Smooth muscle cell (in vitro differentiated cells): ENCODE measurements at regions not wholly inside any gene's neighbourhood (a gene's known extent, or its start where the extent isn't known, plus 50 kb on each side); places are given as distances from the start of the nearest gene placed in this dataset.

Experiments
- DNase-seq: peaks from one replicate; lab custom pipeline; 2025; ENCODE audit not compliant: unreplicated experiment; lab: John Stamatoyannopoulos, UW
- H2AFZ ChIP-seq: fragments of 200-600 bp; sonication (generic); 2 replicates; pipeline ENCODE4 v1.6.0; 2016; ENCODE audit warnings: antibody characterized with exemption, low read depth, mild to moderate bottlenecking
- H3F3A ChIP-seq: fragments of 200-600 bp; sonication (generic); 2 replicates; pipeline ENCODE4 v1.6.0; 2017; ENCODE audit warnings: antibody characterized with exemption, low read depth
- H3K27ac ChIP-seq: fragments of 200-600 bp; sonication (generic); 2 replicates; pipeline ENCODE4 v1.5.1; 2016; ENCODE audit warnings: low read depth, mild to moderate bottlenecking
- H3K27me3 ChIP-seq: fragments of 200-600 bp; sonication (generic); 2 replicates; pipeline ENCODE4 v1.6.1; 2016; ENCODE audit warnings: low read depth, mild to moderate bottlenecking
- H3K36me3 ChIP-seq: fragments of 200-600 bp; sonication (generic); 2 replicates; pipeline ENCODE4 v1.5.1; 2016; ENCODE audit warnings: low read depth
- H3K4me1 ChIP-seq: fragments of 200-600 bp; sonication (generic); 2 replicates; pipeline ENCODE4 v1.5.1; 2016; ENCODE audit warnings: low read depth
- H3K4me2 ChIP-seq: fragments of 200-600 bp; sonication (generic); 2 replicates; pipeline ENCODE4 v1.6.0; 2016; ENCODE audit warnings: mild to moderate bottlenecking
- H3K4me3 ChIP-seq: fragments of 200-600 bp; sonication (generic); 2 replicates; pipeline ENCODE4 v1.5.1; 2016; ENCODE audit warnings: mild to moderate bottlenecking
- H3K79me2 ChIP-seq: fragments of 200-600 bp; sonication (generic); 2 replicates; pipeline ENCODE4 v1.6.0; 2016; ENCODE audit warnings: low read depth, mild to moderate bottlenecking
- H3K9ac ChIP-seq: fragments of 200-600 bp; sonication (generic); 2 replicates; pipeline ENCODE4 v1.6.0; 2016; ENCODE audit warnings: low read depth
- H3K9me3 ChIP-seq: fragments of 200-600 bp; sonication (generic); replicated peaks from 2 replicates; pipeline ENCODE4 v1.5.1; 2016; ENCODE audit warnings: low read depth
- H4K20me1 ChIP-seq: fragments of 200-600 bp; sonication (generic); 2 replicates; pipeline ENCODE4 v1.6.0; 2016; ENCODE audit warnings: low read depth
- WGBS: methylation state at CpG from one replicate; pipeline ENCODE4 v1.1.7; 2016; ENCODE audit warnings: low lambda C conversion rate; 5-methylcytosine and 5-hydroxymethylcytosine counted together
- TF ChIP-seq, protein P1 (sequence below): fragments of 200-600 bp; sonication (generic); IDR thresholded peaks from 2 replicates; pipeline ENCODE4 v1.5.1; 2017; ENCODE audit warnings: borderline replicate concordance, mild to moderate bottlenecking, antibody characterized with exemption; ENCODE audit not compliant: insufficient read depth, poor library complexity, severe bottlenecking

DNA sequence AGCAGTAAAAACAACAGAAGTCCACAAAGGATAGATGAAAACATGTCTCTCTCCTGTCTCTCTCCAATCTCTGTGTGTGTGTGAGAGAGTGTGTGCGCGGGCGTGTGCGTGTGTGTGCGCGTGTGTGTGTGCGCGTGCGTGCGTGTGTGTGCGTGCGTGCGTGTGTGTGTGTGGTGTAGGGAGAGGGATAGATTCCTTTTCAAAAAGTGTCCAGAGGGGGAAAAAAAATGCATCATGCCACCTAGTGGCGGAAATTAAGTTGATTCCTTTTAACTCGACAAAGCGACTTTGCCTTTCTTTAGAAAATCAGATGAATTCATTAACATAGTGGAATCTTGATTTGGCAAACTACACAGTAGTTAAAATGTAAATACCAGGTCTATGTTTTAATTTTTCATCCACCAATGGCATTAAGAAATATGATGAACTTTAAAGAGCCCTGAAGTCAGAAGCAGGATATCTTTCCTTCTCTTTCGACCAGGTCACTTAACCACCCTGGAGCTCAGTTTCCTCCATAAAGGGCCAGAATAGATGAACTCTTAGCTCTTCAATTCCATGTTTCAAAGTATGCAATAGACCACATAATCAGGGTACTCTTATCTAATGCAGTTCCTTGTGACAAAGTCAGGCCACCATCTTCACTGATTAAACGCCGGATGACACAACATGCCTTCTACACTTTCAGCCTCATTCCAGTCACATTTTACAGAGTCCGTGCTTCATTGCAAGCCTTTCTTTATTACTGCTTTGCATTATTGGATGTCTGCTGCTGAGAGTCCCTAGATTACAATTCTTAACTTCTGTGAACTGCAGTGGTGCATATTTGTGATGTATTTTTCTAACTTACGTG, 162.8 kb downstream of the FBXO8 start:
- Histone ChIP-seq H3K4me3 (peak overlapping the region; percentile 50), H3K27me3 (no peaks in the 10 kb centered on the region), H3K27ac (peak overlapping the region; percentile 89), H4K20me1 (no peaks in the 10 kb centered on the region), H3F3A (no peaks in the 10 kb centered on the region), H3K4me2 (peak overlapping the region; percentile 94), H3K9me3 (no peaks in the 10 kb centered on the region), H3K79me2 (peaks cover 33% of the 10 kb centered on the region), H3K36me3 (no peaks in the 10 kb centered on the region), H3K4me1 (peaks cover 8% of the 10 kb centered on the region), H2AFZ (peak overlapping the region; percentile 88), H3K9ac (peak overlapping the region; percentile 75)
- WGBS, result 6% methylated on average over 21 of the region's 21 CpGs
- peak; percentile 14 for DNase-seq
- TF ChIP-seq, protein P1, sequence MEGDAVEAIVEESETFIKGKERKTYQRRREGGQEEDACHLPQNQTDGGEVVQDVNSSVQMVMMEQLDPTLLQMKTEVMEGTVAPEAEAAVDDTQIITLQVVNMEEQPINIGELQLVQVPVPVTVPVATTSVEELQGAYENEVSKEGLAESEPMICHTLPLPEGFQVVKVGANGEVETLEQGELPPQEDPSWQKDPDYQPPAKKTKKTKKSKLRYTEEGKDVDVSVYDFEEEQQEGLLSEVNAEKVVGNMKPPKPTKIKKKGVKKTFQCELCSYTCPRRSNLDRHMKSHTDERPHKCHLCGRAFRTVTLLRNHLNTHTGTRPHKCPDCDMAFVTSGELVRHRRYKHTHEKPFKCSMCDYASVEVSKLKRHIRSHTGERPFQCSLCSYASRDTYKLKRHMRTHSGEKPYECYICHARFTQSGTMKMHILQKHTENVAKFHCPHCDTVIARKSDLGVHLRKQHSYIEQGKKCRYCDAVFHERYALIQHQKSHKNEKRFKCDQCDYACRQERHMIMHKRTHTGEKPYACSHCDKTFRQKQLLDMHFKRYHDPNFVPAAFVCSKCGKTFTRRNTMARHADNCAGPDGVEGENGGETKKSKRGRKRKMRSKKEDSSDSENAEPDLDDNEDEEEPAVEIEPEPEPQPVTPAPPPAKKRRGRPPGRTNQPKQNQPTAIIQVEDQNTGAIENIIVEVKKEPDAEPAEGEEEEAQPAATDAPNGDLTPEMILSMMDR, result peak; percentile 59

DNA sequence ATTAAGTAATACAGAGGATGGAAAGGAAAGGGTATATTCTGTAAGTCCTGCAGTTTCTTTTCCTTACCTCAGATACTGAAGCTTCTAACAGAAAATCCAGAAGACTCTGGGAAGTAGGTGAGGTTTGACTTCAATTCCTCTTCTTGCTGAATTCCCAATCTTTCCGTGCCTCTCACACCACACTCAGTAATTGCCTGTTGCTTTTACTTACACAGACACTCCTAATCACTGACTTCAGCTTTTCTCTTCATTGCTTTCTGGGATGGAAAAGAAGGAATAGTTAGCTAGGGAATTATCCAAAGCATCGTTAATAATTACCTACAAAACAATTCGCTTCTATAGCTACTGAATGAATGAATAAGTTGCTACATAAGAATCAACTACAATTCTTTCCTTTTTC, 163.6 kb downstream of the FBXO8 start:
- Histone ChIP-seq H3K9ac (peak overlapping the region; percentile 75), H3K36me3 (no peaks in the 10 kb centered on the region), H3K4me2 (peak overlapping the region; percentile 94), H3K27ac (peak overlapping the region; percentile 89), H4K20me1 (no peaks in the 10 kb centered on the region), H3K9me3 (no peaks in the 10 kb centered on the region), H3F3A (no peaks in the 10 kb centered on the region), H3K4me3 (peak overlapping the region; percentile 50), H3K79me2 (peaks cover 33% of the 10 kb centered on the region), H2AFZ (peak overlapping the region; percentile 88), H3K27me3 (no peaks in the 10 kb centered on the region), H3K4me1 (peaks cover 8% of the 10 kb centered on the region)
- DNase-seq, result no peak
- TF ChIP-seq, protein P1, result no peak
- 27% methylated on average over 3 of the region's 3 CpGs for WGBS

DNA sequence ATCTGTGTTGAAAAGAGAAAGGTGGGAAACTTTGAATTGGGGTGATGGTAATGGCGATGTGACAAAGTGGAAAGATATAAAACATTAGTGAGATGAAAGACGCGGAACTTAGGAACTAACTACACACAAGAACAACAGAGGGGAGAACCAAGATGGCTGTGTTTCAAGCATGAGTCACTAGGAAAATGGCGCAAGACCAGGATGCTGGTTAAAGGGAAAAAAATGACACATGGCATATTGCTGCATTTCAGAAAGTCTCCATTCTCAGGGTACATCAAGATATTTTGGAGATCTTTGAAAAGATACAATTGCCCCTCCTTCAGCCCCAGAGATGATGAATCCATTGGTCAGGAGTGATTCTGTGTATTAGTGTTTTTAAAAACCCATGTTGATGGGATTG, 164.4 kb downstream of the FBXO8 start:
- Histone ChIP-seq H3K27ac (peak overlapping the region; percentile 89), H2AFZ (peak overlapping the region; percentile 63), H3K27me3 (no peaks in the 10 kb centered on the region), H4K20me1 (no peaks in the 10 kb centered on the region), H3F3A (no peaks in the 10 kb centered on the region), H3K4me3 (peak overlapping the region; percentile 50), H3K9me3 (no peaks in the 10 kb centered on the region), H3K4me1 (peaks cover 8% of the 10 kb centered on the region), H3K9ac (peak overlapping the region; percentile 33), H3K79me2 (peaks cover 33% of the 10 kb centered on the region), H3K4me2 (peak overlapping the region; percentile 94), H3K36me3 (no peaks in the 10 kb centered on the region)
- WGBS, result 95% methylated on average over 4 of the region's 4 CpGs
- no peak for DNase-seq
- TF ChIP-seq, protein P1, result no peak

DNA sequence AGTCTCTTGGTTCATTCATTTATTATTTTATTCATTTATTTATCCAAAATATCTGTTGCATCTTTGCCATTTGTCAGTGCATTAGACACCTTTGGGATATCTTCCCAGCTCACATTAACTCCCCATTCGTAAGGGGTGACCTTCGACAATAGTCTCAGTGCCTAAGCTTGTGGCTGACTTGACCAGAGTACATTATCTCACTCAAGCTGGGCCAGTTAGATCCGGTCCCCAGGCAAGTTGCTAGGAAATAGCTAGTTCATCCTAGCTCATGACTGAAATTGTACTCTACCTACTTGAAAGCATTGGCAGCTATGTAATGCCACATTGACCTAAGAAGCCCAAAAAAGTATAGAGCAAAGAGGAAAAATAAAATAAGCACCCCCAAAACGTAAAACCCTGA, 165.3 kb downstream of the FBXO8 start:
- H3K27me3 ChIP-seq, result no peaks in the 10 kb centered on the region
- peaks cover 8% of the 10 kb centered on the region for H3K4me1 ChIP-seq
- H3K4me2 ChIP-seq, result peak overlapping the region; percentile 94
- no peaks in the 10 kb centered on the region for H3K9me3 ChIP-seq
- H4K20me1 ChIP-seq, result no peaks in the 10 kb centered on the region
- no peaks in the 10 kb centered on the region for H3K36me3 ChIP-seq
- peaks cover 37% of the 10 kb centered on the region for H3K79me2 ChIP-seq
- WGBS, result 86% methylated on average over 4 of the region's 4 CpGs
- H3K4me3 ChIP-seq, result no peak overlapping the region
- H3K9ac ChIP-seq, result no peak overlapping the region
- TF ChIP-seq, protein P1, result no peak
- H3K27ac ChIP-seq, result peak overlapping the region; percentile 89
- H3F3A ChIP-seq, result peaks cover 1% of the 10 kb centered on the region
- peak overlapping the region; percentile 63 for H2AFZ ChIP-seq
- no peak for DNase-seq
